NCI-H748 treated with DMSO at 0.1 percent for 48 hours (cell line): ENCODE measurements at regions not wholly inside any gene's neighbourhood (a gene's known extent, or its start where the extent isn't known, plus 50 kb on each side); places are given as distances from the start of the nearest gene placed in this dataset.

Source experiments
- DNase-seq: peaks from one replicate; lab custom pipeline; 2025; lab: John Stamatoyannopoulos, UW

DNA sequence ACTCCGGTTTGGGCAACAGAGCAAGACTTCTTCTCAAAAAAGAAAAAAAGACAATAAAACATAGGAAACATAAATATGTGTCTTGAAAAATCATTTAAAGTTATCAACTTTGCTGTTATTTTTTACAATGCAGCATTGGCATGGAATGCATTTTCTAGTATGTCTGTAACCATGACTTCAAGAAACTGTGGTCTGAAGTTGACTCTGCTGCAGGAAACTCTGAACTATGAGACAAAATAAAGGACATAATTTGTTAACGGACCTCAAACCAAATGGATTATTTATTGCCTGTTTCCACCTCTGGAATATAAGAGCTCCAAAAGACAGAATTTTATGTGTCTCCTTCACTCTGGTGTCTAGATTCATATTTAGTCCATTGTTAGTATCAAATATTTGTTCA is 79.1 kb downstream of the TRIB2 start:
- DNase-seq = no peak

- DNase-seq = no peak
These were observed 79.9 kb downstream of the TRIB2 start for GRCh38 chr2:12796657-12797056.

DNA sequence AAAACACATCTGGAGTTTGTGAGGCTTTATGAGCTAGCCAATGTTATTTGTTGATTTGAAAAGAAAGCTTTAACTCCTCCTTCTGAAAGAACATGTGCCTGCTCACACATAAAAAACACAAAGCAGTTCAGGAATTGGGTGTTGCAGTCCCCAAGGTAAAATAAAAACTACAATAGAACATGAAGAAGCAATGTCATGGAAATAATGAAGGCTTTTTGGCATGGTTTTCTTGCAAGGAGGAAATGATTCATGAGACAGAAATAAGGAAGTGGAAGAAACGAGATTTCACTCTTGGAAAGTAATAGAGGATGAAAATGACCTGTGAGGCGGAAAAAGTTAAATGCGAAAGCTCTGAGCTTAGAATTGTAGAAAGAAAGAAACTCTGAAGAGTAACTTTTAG is 81.1 kb downstream of the TRIB2 start:
- no peak for DNase-seq

- DNase-seq = no peak
These were observed 86.9 kb downstream of the TRIB2 start for GRCh38 chr2:12803607-12804006.

DNA sequence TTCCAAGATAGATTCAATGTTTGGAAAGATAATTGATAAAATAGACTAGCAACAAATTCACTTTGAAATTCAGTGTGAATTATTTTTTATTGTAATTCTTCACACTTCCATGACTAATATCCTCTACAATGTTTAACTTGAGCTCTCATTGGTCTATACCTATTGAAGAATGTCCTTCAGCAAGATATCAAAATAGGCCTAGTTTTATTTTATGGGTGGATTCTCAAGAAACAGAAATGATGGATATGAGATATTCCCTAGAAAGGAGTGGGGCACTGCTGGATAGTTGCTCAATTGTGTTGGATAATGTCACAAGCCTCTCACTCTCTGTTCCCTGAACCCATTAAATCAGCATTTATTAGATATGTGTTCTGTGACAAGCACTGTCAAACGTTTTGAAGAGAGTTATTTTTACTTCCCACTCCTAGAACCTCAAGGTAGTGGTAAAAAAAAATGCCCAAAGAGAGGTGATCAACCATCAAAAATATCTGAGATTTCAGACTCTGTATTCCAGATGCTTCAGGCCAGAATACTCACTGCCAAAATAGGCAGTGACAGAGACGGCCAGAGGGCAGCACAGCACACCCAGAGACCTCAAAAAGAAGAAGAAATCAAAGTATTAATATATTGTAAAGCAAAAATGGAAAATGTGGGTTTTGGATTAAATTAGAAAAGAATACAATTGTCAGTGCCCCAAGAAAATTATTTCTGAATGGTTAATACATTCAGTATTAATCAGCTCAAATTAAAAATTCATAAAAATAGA is 87.5 kb downstream of the TRIB2 start:
- no peak for DNase-seq

DNA sequence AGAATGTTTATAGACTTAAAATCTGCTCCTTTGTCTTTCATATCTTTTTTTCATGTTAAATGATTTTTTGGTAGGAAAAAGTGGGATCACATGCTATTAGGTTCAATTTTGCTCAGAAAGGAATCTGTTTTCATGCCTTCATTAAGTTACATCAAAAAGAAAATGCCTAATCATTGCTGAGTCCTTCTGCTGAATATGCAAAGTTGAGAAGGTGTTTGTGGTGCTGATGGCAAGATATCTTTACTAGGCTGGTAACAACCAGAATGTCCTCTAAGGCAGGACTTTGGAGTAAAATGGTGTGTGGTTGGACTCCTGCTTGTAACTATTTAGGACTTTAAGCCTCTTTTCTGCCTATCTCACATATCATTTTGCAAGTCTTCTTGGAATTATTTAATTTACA is 88.3 kb downstream of the TRIB2 start:
- DNase-seq = no peak

- no peak for DNase-seq
These were observed 90.0 kb downstream of the TRIB2 start for GRCh38 chr2:12806549-12807242.

DNA sequence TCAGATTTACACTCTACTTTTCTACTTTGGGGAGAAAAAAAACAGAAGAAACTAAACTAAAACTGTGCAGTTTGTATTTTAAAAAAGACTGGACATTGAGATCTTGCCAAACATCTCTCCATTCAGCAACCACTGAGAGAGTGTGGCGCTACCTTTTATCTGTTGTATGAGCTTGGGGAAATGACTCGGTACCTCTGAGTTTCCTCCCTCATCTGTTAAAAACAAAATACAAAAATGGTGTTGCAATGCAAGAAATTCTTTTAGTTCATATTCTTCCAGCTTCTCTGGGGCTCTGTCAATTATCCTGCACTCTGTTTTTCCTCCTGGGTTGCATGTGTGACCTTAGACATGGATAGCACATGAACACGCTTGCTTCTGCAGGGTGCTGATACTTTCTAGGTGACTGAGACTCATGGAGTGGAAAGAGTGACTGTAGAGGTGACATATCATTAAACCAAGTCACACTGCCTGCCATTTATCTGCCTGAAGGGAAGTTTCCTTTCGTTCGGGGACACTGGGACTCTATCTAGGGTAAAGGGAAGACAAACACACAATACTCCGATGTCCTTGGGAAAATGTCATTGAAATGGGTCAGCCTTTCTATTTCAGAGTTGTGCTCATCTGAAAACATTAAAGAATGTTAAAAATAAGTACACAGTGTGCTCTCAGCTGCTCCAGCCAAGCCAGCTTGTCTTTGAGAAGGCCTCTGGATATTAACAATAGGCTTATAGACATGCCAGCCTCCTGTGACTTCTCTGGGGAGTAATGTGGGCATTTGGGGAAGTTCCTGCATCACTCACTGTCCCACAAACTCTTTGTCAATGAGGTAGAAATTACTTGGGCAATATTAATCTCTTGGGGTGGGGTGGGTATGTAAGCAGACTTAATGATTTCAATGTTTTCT is 91.4 kb downstream of the TRIB2 start:
- DNase-seq = no peak

DNA sequence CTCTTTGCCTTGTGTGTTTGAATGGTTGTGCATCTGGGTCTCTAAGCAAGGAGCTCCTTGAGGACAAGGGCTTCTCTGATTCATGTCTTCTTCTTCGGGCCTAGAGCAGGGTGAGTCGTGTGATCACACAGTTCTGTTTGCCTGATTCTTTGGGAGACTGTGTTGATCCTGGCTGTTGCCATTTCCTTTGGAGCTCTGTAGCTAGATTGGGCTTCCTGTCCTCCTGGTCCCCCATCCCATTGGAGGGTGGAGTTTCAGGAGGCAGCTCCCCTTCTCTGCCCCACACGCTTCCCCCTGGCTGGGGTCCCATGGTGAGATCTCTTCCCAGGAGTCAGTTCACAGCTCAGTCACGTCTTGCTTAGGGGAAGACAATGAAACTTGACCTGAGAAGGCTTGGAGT is 92.8 kb downstream of the TRIB2 start:
- DNase-seq = no peak

DNA sequence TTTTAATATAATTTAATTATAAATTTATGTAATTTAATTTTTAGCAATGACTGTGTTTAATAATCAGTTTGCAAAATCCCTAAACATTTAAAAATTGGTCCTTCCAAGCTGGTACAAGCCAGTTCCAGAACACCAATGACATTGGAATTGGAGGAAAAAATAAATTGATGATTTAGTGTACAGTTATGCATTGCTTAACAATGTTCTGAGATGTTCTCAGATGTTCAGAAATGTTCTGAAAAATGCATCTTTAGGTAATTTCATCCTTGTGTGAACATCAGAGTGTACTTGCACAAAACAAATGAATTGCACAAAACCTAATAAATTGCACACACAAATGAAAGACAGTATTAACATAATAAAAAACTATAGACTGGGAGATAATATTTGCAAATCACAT is 95.2 kb downstream of the TRIB2 start:
- no peak for DNase-seq

DNA sequence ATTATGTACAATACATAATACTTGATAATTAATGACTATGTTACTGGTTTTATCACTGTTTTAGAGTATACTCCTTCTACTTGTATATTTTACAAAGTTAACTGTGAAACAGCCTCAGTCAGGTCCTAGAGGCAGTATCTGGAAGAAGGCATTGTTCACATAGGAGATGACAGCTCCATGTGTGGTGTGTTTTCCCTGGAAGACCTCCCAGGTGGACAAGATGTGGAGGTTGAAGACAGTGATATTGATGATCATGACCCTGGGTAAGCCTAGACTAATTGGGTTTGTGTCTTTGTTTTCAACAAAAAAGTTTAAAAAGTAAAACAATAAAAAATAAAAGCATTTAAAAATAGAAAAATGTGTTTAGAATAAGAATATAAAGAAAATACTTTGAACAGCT is 96.4 kb downstream of the TRIB2 start:
- no peak for DNase-seq

- no peak for DNase-seq
These were observed 99.9 kb downstream of the TRIB2 start for GRCh38 chr2:12816379-12817306.

GRCh38 chr2:12817870-12818269 is 101.1 kb downstream of the TRIB2 start:
- no peak for DNase-seq

DNA sequence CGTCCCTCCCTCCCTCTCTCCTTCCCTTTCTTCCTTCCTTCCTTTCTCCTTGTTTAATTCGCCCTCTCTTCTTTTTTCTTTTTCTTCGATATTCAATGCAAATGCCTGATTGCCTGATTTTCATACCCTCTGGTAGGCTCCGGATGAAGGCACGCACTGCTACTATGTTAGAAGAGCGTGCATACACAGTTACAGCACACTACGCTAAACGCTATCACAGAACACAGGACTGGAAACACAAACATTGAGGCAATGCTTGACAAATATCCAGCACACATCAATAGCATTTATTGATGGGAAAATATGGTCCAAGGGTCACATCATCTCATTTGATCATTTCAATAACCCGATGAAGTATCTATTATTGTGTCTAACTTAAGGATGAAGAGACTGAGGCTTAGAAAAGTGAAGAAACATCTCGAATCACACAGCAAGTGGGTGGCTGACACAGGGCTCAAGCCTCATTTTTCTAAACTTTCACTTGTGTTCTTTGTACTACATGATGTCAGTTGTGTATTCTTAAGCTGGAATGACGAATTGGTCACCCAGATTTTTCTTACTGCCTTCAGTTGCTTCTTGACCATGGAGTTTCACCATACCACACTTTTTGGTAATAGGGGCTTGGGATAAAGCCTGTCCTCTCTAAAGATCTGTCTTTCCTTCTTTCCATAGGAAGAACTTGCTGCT is 101.8 kb downstream of the TRIB2 start:
- no peak for DNase-seq

DNA sequence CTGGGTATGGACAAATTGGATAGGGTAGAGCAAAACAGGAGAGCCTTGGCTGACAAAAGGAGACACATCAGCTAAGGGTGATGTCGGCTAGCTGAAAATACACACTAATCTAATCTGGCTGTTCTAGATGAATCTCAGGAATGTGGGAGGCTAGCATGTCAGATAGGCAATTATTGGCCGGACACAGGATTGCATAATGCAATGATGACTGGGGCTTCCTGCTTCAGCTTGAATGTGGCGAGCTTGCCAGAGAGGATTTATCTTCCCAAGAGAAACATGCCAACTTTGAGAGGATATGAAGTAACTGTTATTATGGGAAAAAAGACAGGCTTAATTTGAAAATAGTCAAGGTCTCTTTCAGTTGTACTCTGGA is 102.4 kb downstream of the TRIB2 start:
- no peak for DNase-seq

GRCh38 chr2:12819721-12820120 is 103.0 kb downstream of the TRIB2 start:
- DNase-seq = no peak

- DNase-seq = no peak
These were observed 104.9 kb downstream of the TRIB2 start for GRCh38 chr2:12821656-12822055.

DNA sequence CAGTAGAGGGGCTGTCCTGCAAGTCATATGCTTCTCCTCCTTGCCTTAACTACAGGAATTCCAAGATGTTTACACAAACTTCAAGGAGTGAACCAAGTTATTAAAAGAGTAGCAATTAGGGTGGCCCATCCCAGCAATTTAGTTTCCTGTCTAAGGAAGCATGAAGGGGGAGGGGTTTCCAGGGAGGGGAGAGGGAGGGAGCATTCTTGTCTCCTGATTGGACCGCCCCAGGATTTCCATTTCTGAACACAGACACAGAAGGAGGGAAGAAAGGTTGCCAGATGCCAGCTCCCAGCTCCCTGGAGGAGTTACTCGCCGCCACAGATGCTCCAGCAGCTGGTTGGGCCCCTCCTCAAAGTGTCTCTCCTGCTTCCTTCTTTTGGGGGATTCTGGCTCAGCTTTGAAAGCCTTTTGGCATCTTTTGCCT is 107.6 kb downstream of the TRIB2 start:
- no peak for DNase-seq

GRCh38 chr2:12824778-12825379 is 108.1 kb downstream of the TRIB2 start:
- DNase-seq = no peak

DNA sequence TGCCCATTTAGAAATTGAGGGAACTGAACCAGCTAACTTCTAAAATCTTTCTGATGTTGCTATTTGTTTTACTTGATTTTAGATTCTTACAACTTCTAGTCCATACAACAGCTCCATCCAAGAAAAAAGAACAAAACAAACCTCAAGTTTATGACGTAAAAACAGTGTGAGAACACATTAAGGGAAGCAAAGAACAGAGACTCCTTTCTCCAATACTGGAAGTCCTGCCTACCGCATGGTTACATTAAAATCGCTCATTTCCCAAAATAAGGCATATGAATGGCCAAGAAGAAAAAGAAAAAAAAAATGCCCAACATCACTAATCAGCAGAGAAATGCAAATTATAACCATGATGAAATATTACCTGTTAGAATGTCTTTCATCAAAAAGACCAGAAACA is 110.0 kb downstream of the TRIB2 start:
- DNase-seq = no peak

GRCh38 chr2:12827721-12828120 is 111.0 kb downstream of the TRIB2 start:
- DNase-seq = no peak
